ENCODE measurements at regions not wholly inside any gene's neighbourhood (a gene's known extent, or its start where the extent isn't known, plus 50 kb on each side); places are given as distances from the start of the nearest gene placed in this dataset.
"Not testable (repeated sequence)": the region's sequence is repeated elsewhere in the genome, so short reads cannot be mapped to it uniquely, and the experiment has no call there.

DNA sequence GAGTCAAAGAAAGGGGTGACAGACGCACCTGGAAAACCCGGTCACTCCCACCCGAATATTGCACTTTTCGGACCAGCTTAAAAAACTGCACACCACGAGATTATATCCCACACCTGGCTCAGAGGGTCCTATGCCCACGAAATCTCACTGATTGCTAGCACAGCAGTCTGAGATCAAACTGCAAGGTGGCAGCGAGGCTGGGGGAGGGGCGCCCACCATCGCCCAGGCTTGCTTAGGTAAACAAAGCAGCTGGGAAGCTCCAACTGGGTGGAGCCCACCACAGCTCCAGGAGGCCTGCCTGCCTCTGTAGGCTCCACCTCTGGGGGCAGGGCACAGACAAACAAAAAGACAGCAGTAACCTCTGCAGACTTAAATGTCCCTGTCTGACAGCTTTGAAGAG lies 185.1 kb upstream of the CXADR start:
- TF ChIP-seq, protein P1, sequence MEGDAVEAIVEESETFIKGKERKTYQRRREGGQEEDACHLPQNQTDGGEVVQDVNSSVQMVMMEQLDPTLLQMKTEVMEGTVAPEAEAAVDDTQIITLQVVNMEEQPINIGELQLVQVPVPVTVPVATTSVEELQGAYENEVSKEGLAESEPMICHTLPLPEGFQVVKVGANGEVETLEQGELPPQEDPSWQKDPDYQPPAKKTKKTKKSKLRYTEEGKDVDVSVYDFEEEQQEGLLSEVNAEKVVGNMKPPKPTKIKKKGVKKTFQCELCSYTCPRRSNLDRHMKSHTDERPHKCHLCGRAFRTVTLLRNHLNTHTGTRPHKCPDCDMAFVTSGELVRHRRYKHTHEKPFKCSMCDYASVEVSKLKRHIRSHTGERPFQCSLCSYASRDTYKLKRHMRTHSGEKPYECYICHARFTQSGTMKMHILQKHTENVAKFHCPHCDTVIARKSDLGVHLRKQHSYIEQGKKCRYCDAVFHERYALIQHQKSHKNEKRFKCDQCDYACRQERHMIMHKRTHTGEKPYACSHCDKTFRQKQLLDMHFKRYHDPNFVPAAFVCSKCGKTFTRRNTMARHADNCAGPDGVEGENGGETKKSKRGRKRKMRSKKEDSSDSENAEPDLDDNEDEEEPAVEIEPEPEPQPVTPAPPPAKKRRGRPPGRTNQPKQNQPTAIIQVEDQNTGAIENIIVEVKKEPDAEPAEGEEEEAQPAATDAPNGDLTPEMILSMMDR (conservative IDR thresholded peaks at IDR 0.05) = not testable (repeated sequence)
- TF ChIP-seq ZFX (IDR thresholded peaks at IDR 0.05) = not testable (repeated sequence)

All from C4-2B (cell line).